GM12873 (cell line): ENCODE measurements at regions not wholly inside any gene's neighbourhood (a gene's known extent, or its start where the extent isn't known, plus 50 kb on each side); places are given as distances from the start of the nearest gene placed in this dataset.

ENCODE experiments used
- TF ChIP-seq, protein P1 (sequence below): IDR thresholded peaks from 2 replicates; pipeline ENCODE4 v1.5.1; 2012; ENCODE audit warnings: low read depth, mild to moderate bottlenecking, moderate library complexity, low read length, control low read depth; ENCODE audit not compliant: insufficient read depth; ENCODE audit errors: missing control alignments

DNA sequence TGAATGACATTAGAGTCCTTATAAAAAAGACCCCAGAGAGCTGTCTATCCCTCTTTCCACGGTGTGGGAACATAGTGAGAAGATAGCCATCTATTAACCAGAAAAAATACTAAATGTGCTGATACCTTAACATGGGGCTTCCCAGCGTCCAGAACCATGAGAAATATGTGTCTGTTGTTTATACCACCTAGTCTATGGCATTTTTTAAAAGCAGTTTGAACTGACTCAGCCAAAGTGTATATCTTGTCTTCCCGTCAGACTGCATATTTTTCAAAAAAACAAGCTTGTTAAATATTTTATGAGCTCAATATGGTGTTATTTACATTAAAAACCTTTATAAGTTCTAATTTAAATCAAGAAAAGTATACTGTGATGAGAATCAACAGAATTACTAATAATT, 255.3 kb downstream of the HGF start:
- TF ChIP-seq, protein P1, sequence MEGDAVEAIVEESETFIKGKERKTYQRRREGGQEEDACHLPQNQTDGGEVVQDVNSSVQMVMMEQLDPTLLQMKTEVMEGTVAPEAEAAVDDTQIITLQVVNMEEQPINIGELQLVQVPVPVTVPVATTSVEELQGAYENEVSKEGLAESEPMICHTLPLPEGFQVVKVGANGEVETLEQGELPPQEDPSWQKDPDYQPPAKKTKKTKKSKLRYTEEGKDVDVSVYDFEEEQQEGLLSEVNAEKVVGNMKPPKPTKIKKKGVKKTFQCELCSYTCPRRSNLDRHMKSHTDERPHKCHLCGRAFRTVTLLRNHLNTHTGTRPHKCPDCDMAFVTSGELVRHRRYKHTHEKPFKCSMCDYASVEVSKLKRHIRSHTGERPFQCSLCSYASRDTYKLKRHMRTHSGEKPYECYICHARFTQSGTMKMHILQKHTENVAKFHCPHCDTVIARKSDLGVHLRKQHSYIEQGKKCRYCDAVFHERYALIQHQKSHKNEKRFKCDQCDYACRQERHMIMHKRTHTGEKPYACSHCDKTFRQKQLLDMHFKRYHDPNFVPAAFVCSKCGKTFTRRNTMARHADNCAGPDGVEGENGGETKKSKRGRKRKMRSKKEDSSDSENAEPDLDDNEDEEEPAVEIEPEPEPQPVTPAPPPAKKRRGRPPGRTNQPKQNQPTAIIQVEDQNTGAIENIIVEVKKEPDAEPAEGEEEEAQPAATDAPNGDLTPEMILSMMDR = no peak

DNA sequence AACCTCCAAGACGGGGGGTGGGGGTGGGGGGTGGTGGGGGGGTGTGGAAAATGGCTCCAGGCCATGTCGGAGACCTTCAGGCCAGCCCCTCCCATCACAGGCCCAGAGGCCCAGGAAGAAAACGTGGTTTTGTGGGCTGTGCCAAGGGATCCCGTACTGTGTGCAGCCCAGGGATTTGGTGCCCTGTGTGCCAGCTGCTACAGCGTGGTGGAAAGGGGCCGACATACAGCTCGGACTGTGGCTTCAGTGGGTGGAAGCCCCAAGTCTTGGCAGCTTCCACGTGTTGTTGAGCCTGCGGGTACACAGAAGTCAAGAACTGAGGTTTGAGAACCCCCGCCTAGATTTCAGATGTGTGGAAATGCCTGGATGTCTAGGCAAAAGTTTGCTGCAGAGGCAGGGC, 259.7 kb downstream of the HGF start:
- TF ChIP-seq, protein P1 = no peak

DNA sequence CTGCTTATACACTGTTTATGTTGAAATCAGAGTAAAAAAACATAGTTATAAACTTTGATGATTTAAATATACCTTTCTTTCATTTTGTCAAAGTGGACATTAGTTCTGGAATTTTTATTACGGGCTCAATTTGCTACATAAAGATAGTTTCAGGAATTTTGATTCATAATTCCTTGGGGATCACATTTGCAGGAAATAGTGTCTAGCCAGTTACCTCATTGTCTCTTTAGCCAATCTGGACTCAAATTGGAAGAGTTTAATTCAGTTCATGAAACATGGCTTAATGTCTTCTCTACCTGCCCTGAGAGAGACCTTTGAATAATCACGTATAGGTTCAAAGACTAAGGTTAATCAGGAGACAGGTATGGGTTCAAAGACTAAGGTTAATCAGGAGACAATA, 262.6 kb downstream of the HGF start:
- TF ChIP-seq, protein P1 = no peak

DNA sequence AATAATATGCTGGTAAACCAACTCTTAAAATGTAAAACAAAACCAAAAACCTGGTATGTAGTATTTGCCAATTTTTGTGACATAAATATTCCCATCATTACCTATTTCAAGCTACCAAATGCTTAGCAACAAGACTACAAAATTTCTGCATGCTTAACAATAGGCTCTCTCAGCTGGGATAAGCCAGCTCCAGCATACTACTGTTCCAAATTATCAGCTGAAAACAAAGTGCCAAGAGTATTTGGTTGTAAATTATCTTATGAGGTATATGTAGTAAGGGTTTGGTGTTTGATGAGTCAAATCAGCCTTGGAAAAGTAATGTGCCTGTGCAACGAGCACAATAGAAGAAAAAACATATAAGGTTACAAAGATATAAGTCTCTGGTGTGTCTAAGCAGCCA, 263.2 kb downstream of the HGF start:
- TF ChIP-seq, protein P1 = no peak

DNA sequence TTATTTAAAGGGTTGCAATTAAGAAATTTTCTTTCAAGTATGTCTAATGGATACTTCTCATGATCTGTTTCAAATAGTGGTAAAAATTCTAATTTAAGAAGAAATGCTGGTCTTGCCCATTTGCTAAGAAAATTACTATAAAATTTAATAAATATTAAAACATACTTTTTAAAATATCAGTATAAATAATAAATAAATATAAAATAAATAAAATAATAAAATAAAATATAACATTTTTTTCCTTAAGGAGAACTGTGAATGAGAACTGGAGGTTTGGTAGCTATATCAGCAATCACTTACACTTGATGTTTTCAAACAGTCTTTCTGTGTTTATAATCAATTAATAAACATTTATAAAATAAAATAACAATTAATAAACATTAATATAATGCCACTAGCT, 266.1 kb downstream of the HGF start:
- TF ChIP-seq, protein P1 = no peak

DNA sequence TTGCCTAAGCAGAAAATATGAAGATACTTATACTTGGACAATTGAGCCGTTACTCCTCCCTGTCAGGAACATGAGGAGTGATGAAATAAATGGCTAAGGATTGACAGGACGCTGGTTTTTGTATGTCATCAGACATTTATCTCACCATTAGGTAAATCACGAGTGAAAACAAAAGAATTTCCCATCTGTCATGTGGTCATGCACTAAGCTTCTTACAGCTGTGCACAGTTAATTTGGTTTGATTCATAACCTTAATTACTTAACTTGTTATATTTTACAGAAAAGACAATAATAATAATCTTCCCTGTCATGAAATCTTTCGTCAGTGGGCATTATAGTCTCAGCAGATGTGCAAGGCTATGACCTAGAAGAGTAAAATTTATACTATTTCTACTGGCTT, 266.5 kb downstream of the HGF start:
- TF ChIP-seq, protein P1 = no peak

DNA sequence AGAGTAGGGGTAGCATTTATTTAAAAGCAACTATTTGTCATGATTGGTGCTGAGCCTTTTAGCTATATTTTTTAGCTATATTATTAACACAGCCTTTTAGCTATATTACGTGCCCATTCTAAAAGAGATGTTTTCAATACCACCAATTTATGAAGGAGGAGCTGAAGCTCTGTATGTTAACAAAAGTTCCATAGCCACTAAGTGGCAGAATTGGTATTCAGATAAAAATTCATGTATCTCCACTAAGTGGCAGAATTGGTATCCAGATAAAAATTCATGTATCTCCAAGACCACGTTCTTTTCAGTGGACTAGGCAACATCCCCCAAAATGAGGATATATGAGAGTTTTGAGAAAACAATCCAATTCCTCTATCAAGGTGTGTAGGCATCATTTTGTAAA, 268.6 kb downstream of the HGF start:
- TF ChIP-seq, protein P1 = no peak
